Ovary (tissue), 3 donors: ENCODE measurements at regions not wholly inside any gene's neighbourhood (a gene's known extent, or its start where the extent isn't known, plus 50 kb on each side); places are given as distances from the start of the nearest gene placed in this dataset.

ENCODE experiments used
- CTCF ChIP-seq, 3 donors: fragments of 450-650 bp in 2 of 3; fragments of 200-600 bp in 1 of 3; IDR thresholded peaks; one replicate each; pipeline versions ENCODE4 v1.5.1 to v1.8.0; 2016 to 2022; ENCODE audit warnings: antibody characterized with exemption in 3 of 3, mild to moderate bottlenecking in 1 of 3
- POLR2A ChIP-seq: fragments of 450-650 bp; IDR thresholded peaks from one replicate; pipeline ENCODE4 v1.6.1; 2017; ENCODE audit warnings: antibody characterized with exemption, mild to moderate bottlenecking, moderate library complexity
- donor health status: DM: no; HTN: no; CAD: no.

GRCh38 chr6:148154668-148155067, 188.0 kb upstream of the SASH1 start:
- no peak for TF ChIP-seq CTCF (IDR thresholded peaks at IDR 0.05)
- TF ChIP-seq POLR2A: no peak
